Left kidney (tissue), 1 donor: ENCODE measurements at regions not wholly inside any gene's neighbourhood (a gene's known extent, or its start where the extent isn't known, plus 50 kb on each side); places are given as distances from the start of the nearest gene placed in this dataset.
A peak's percentile ranks its signal among the peaks of the same experiment; 100 is the strongest.

Experiments used
- DNase-seq: peaks from one replicate; pipeline ENCODE4 v3.0.0-alpha.2; 2013

- DNase-seq: no peak
These were observed 184.0 kb upstream of the BCL6 start for GRCh38 chr3:187929112-187929816.

GRCh38 chr3:187930021-187930420 is 184.8 kb upstream of the BCL6 start:
- no peak for DNase-seq

GRCh38 chr3:187931101-187931500 is 185.8 kb upstream of the BCL6 start:
- DNase-seq: no peak

- DNase-seq: no peak
These were observed 186.6 kb upstream of the BCL6 start for GRCh38 chr3:187931770-187932278.

GRCh38 chr3:187932530-187932929 is 187.3 kb upstream of the BCL6 start:
- DNase-seq: no peak

- no peak for DNase-seq
These were observed 190.4 kb upstream of the BCL6 start for GRCh38 chr3:187935623-187936156.

- DNase-seq: no peak
These were observed 191.4 kb upstream of the BCL6 start for GRCh38 chr3:187936676-187937075.

- no peak for DNase-seq
These were observed 194.6 kb upstream of the BCL6 start for GRCh38 chr3:187939891-187940290.

- DNase-seq: no peak
These were observed 196.0 kb upstream of the BCL6 start for GRCh38 chr3:187941135-187941847.

- DNase-seq: no peak
These were observed 196.6 kb upstream of the BCL6 start for GRCh38 chr3:187941848-187942194.

- DNase-seq: no peak
These were observed 197.5 kb upstream of the BCL6 start for GRCh38 chr3:187942658-187943241.

GRCh38 chr3:187943677-187944389 is 198.6 kb upstream of the BCL6 start:
- DNase-seq: no peak

- DNase-seq: no peak
These were observed 199.3 kb upstream of the BCL6 start for GRCh38 chr3:187944390-187945179.

GRCh38 chr3:187945374-187945773 is 200.1 kb upstream of the BCL6 start:
- no peak for DNase-seq

- peak; percentile 46 for DNase-seq
These were observed 201.0 kb upstream of the BCL6 start for GRCh38 chr3:187946163-187946691.

GRCh38 chr3:187946981-187947380 is 201.7 kb upstream of the BCL6 start:
- no peak for DNase-seq

GRCh38 chr3:187947927-187948682 is 202.8 kb upstream of the BCL6 start:
- DNase-seq: no peak

- no peak for DNase-seq
These were observed 204.0 kb upstream of the BCL6 start for GRCh38 chr3:187949093-187949820.

- no peak for DNase-seq
These were observed 203.3 kb upstream of the LPP start for GRCh38 chr3:187950671-187951070.
